DMS79 treated with DMSO at 0.1 percent for 48 hours (cell line): ENCODE measurements at regions not wholly inside any gene's neighbourhood (a gene's known extent, or its start where the extent isn't known, plus 50 kb on each side); places are given as distances from the start of the nearest gene placed in this dataset.
A peak's percentile ranks its signal among the peaks of the same experiment; 100 is the strongest.
"Not testable (repeated sequence)": the region's sequence is repeated elsewhere in the genome, so short reads cannot be mapped to it uniquely, and the experiment has no call there.

Experiments
- DNase-seq: peaks from one replicate; lab custom pipeline; 2025; lab: John Stamatoyannopoulos, UW

DNA sequence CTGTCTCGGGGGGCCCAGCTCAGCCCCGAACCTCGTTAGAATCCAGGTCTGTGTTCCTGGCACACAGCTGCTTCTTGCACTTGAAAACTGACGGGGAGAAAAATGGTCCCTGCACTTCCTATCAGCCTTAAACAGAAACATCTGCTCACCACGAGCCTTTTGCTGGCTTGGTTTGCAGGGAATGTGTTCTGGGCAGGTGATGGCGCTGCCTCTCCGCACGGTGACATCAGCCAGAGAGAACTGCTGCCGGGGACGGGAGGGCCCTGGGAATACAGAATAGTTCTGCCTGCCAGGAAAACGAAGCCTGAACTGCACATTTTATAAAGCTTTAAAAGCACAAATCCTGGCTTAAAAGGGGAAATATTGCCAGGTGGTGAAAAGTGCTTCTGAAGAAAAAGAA, 622.5 kb downstream of the TYW1 start:
- no peak for DNase-seq

DNA sequence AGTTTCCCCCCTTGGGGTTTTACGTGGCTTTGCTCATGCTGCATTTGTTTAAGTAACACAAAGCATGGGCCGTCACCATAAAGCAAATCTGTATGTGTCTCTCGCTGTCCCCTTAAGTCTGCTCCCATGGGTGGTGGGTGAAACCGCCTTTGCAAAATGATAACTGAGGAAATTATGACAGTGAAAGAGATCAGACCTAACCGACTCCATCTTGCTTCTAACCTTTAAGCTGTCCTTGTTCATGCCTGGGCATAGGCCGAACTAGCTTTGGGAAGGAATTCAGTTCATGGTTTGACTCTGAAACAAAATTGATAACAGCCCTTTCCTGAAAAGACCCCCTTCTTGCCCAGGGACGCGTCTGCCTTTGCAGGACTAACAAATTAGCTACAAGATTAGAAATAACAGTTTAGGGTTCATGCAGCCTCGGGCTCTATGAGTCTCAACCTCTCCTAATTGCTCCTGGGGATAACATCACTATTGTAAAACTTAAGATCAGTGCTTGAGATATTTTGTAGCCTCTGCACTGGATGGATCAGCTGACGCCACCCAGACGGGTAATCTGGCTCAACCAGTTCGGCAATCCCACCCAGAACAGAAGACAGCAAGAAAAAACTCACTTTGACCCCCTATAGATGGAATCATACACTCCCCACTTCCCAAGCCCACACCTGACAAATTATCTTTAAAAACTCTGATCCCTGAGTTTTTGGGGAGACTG, 623.7 kb downstream of the TYW1 start:
- no peak for DNase-seq

DNA sequence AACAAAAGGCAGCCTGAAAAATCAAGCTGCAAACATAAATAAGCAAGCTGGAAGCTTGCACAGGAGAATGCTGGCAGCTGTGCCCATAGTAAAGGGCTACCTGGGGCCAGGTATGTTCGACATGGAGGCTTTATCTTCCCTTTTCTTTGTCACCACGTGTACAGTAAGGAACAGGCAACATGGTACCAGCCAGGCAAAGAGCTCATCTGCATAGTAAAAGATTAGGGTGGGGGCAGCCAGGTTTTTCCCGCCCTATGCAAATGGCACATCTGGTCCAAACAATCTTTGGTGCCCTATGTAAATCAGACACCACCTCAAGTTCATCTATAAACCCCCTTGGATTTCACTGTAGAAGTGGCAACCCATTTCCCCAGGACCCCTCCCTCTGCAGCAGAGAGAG, 625.1 kb downstream of the TYW1 start:
- no peak for DNase-seq

- DNase-seq = peak; percentile 66
Measured at GRCh38 chr7:67625257-67625737, 628.7 kb downstream of the TYW1 start.

DNA sequence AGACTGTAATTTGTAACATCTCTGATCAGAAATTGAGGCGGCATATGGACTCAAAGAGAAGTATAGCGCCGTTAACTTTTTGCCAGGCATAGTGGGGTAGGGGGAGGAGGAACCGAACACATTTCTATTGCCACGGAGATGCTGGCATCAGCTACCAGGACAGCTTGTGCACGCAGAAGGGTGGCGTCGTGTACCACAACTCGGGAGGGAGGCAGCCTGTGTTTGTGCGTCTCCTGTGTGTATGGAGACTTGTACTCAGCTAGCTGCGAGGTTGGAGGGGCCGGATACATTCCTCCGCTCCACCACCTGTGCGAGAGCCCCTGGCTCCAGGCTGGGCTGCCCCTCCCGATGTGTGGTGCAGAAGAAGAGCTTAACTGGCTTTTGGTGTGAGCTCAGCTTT, 634.8 kb downstream of the TYW1 start:
- no peak for DNase-seq

- no peak for DNase-seq
Measured at GRCh38 chr7:67635271-67635670, 638.6 kb downstream of the TYW1 start.

- no peak for DNase-seq
Measured at GRCh38 chr7:67636348-67637022, 639.9 kb downstream of the TYW1 start.

- no peak for DNase-seq
Measured at GRCh38 chr7:67637023-67637358, 640.4 kb downstream of the TYW1 start.

DNA sequence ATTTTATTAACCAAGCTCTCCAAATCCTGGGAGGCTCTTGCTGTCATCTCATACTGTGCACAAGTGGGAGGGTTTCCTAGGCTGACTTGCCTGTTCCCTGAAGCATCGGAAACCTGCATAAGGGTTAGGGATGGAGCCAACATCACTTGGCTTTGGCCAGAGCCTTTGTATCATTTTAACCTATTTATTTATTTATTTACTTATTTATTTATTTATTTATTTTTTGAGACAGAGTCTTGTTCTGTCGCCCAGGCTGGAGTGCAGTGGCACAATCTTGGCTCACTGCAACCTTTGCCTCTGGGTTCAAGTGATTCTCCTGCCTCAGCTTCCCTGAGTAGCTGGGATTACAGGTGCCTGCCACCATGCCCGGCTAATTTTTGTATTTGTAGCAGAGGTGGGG, 645.9 kb downstream of the TYW1 start:
- not testable (repeated sequence) for DNase-seq

DNA sequence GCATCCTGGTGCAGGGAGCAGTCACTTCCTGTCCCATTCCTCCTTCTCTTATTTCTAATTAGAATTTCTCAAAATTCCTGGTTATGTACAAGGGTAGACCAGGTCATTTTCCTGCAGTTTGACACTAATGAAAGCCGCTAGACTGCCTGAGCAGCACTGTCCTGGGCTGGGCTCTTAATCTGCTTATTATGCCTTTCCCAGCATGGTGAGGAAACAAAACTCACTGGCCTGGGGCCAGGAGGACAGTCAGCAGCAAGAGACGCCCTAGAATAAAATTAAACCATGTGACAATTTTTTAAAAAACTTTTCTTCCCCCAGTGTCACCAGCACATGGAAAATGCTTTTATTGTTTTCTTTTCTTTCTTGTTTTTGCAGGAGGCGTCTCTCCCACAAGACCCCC, 647.5 kb downstream of the TYW1 start:
- DNase-seq = no peak

DNA sequence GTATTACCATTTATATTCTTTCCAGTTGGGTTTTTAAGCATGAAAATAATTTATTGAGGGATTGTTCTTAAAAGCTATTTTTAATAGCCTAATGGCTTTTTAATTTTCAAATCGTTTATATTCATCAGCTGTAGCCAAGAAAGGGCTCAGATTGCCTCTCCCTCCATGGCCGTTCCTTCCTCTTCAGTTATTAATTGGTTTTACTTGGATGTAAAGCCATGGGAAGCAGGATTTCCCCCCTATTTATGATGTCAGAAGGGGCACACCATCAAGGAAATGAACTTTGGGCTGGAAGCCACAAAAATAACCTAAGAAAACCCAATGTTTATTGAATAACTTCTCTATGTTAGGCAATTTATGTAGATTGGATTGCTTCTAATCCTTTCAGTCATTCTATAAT, 656.3 kb downstream of the TYW1 start:
- DNase-seq = no peak

- peak; percentile 5 for DNase-seq
Measured at GRCh38 chr7:67653856-67654454, 657.3 kb downstream of the TYW1 start.

DNA sequence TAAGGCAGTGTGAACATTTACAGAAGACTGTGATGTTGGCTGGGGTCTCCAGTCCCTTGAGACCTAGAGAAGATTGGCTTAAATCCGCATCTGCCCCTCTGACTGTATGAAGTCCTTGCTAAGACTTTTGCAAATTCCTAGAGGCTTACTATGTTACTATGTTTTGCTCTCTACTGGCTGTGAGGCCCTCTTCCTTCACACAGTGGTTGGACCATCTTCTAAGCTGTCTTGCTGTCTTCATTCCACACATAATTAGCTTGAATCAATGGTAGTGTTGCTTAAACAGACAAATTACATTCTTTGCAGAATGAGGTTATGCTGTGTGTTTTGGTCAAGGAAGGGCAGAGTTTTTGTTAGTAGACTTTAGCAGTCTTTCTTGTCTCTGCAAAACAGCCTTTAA, 658.0 kb downstream of the TYW1 start:
- DNase-seq = no peak

GRCh38 chr7:67655168-67655567, 658.5 kb downstream of the TYW1 start:
- no peak for DNase-seq

DNA sequence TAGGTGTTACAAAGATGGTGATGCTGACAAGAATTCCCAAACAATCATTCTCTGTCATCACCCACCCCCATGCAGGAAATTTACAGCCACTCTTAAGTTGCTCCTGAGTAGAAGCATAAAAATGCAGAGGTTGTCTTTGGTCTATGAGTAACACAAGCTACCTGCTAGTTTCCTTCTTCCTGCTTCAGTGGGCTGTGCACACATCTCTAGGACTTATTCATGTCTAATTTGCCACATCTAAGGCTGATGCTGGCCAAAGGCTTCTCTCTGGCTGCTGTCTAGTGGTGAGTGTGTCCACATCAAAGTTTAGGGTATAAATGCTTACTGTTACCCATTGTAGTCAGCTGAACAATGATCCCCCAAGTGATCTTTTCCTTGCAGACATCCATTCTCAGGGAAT, 662.5 kb downstream of the TYW1 start:
- no peak for DNase-seq

- no peak for DNase-seq
Measured at GRCh38 chr7:67662804-67663203, 666.2 kb downstream of the TYW1 start.

DNA sequence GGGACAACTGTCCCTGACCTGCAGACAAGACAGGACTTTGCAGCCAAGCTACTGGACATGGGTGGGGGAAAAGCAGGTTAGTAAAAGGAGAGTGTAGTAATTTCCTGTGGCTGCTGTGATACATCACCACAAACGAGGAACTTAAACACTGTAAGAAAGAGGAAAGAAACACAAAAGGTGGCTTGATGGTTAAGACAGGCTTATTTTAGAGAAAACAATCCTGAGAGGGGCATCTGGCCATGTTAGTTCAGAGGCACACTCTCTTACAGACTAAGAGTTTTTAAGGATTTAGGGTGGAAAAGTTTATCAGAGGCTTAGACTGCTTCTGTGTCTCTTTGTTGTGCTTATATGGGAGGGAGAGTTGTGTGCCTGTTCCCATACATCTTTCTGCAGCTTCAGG, 667.0 kb downstream of the TYW1 start:
- DNase-seq = no peak

DNA sequence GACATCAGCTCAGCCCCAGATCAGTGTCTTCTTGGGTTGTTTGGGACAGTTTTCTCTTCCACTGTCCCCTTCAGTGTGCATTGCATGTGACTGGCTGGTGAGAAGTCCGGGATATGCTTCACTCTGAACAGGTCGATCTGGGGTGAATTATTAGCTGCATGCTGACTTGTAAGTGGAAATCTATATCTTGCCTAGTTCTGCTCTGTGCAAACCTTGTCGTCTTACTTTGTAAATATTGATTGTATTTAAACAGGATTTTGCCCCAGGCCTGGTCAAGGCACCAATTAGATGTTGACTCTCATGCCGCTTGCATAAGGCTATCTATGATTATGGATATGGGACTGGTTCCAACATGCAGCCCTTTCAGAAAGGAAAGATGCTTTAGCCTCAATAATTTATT, 669.7 kb downstream of the TYW1 start:
- not testable (repeated sequence) for DNase-seq

DNA sequence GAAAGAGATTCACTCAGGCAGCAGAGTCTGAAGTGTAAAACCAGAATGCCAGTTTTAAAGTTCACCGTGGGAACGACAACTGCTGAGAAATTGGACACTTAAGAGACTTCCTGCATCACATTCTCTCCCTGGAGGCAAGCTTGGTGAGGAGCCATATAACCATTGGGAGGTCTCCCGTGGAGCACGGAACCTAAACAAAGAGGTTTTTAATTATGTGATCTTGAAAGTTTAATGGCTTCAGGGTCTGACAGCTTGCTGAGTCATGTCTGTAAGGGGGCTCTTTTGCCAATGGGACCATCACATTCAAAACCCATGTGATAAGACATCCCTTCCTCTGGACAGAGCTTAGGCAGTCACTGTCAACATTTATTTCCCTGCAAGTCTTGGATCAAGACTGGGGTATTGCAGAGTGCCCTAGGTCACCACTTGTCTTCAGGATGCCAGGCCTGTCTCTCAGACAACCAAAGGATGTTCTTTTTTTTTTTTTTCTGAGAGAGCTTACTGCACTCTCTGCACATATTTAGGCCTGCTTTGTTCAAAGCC, 674.4 kb downstream of the TYW1 start:
- no peak for DNase-seq

DNA sequence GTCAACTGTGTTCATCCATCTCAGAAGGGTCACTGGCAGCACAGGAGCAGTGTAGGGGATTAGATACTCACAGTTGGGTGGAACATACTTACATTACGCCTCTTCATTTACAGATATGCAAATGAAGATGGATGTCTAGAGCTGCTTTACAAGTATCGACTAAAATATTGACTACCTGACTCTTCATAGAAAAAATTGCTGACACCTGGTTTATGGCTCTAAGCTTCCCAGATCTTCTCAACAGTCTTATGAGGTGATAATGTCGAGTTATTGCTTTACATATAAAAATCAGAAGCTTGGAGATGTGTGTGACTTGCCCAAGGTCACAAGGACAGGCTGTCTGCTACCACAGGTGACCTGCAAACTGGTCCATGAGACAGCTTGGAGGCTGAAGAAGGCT, 677.2 kb downstream of the TYW1 start:
- no peak for DNase-seq

DNA sequence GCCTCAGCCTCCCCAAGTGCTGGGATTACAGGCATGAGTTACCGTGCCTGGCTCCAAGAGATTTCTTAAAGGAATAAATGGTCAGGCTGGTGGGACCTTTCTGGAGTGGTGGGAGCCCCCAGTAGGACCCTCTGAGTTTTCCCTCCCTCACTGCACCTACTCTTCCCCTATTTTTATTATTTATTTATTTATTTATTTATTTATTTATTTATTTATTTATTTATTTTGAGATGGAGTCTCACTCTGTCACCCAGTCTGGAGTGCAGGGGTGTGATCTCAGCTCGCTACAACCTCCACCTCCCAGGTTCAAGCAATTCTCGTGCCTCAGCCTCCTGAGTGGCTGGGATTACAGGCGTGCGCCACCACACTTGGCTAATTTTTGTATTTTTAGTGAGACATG, 678.2 kb downstream of the TYW1 start:
- DNase-seq = not testable (repeated sequence)

DNA sequence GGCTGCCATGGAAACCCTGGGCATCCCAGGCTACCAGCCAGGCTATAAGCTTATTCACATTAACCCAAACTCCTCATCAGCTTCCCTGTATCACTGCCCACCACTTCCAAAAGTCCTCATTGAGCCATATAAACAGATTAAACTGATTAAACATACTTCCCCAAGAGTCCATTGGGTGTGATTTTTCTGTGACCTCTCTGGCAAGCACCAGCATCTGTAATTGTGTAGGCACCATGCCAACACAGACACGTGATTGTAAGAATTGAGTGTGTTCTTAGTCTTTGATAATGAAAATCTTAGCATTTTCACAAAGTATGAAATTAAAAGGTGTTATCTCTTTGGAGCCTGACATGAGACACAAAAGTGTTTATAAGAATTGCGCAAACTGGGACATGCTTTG, 679.3 kb downstream of the TYW1 start:
- DNase-seq = no peak

- peak; percentile 18 for DNase-seq
Measured at GRCh38 chr7:67678419-67678818, 681.8 kb downstream of the TYW1 start.
